ENCODE measurements at regions not wholly inside any gene's neighbourhood (a gene's known extent, or its start where the extent isn't known, plus 50 kb on each side); places are given as distances from the start of the nearest gene placed in this dataset.

DNA sequence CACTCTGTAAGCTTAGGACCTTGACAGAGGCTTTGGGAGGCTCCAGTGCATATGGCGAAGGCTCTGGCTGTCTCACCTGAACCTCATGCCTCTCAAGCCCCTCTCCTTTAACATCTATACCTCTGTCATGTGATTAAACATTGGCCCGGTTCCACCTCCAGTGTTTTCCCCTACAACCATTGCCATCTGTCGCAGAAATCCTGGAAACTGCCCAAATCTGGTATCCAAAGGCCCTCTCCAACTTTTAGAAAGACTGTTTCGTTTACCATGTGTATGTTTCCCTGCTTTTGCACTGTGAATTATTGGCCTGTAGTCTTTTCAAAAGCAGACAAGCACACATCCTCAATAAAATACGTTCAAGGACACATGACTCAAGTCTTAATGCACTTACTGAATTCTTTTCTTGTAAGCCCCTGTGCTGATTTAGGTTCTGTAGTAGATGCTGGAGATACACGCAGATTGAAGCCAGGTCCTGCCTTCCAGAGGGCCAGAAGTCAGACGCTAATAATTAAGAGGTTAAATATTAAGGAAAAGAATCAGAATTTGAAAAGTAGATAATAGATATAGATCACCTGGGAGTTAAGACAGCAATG, 386.4 kb upstream of the SLC14A2 start:
- no peak for DNase-seq (ENCODE audit: low spot score)

DNA sequence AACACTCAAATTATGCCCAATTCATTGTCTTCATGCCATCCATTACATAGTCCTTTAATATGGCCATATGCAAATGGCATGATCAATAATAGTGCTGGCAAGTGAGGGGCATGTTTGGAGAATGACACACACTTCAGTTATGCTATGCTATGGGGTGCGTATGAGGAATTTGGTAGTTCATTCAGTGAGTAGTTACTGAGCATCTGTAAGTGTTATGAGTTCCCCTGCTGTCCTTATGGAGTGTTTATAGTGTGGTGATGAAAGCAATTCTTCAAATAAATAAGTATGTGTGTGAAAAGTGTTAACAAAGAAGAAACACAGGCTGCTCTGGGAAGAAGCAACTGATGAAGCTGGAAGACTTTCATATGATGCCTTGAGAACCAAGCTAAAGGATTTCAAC, 383.7 kb upstream of the SLC14A2 start:
- DNase-seq (ENCODE audit: low spot score): no peak

DNA sequence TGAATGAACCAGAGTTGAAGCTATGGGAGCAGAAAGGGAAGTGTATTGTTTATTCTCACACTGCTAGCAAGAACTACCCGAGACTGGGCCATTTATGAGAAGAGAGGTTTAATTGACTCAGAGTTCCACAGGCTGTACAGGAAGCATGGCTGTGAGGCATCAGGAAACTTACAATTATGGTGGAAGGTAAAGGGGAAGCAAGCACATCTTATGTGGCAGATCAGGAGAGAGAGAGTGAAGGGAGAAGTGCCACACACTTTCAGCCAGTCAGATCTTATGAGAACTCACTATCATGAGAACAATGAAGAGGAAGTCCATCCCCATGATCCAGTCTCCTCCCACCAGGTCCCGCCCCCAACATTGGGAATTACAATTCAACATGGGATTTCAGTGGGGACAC, 383.2 kb upstream of the SLC14A2 start:
- DNase-seq (ENCODE audit: low spot score): no peak

DNA sequence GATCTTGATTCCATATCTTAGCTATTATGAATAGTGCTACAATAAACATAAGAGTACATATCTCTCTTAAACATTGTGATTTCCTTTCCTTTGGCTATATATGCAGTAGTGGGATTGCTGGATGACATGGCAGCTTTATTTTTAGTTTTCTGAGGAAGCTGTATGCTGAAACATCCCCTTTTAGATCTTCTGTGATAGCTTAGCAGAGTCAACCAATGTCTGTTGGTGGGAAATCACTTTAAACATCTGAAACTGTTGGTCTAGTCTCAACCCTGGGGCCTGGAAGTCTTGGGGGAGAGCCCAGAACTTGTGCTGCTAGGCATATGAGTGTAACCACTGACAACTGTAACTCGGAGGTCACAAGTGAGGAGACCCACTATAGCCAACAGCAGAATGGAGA, 378.6 kb upstream of the SLC14A2 start:
- DNase-seq (ENCODE audit: low spot score): no peak

DNA sequence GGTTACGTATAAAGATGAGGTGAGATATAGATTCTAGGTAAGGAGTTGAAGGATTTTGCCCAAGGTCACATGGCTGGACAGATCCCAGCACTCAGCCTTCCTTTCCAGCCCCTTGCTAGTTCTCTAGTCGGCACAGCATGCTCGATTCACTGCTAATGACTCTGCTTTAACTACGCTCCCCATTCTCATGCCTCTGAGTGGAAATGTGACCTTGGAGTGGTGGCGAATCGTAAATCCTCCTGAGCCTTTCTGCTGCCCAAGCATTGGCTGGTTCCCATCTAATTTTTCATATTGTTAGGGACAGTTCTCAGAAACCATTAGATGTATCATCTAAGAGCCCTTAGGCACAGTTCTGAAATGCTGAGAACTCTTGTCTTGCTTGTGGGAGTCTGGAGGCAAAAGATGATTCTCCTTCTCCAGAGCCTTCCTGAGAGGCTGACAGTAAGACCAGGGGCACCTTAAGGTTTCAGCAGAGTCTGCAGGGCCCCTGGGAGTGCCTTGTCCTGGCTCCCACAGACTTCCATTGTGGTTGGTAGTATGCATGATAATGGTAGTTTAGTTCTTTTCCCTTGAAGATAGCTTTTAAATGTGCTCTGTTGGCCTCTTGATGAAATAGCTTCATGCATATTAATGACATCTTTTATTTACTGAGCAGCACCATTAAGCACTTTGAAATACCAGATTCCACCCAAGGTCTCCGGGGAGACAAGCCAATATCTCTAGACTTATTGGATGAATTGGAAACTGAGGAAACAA, 377.8 kb upstream of the SLC14A2 start:
- no peak for DNase-seq (ENCODE audit: low spot score)

DNA sequence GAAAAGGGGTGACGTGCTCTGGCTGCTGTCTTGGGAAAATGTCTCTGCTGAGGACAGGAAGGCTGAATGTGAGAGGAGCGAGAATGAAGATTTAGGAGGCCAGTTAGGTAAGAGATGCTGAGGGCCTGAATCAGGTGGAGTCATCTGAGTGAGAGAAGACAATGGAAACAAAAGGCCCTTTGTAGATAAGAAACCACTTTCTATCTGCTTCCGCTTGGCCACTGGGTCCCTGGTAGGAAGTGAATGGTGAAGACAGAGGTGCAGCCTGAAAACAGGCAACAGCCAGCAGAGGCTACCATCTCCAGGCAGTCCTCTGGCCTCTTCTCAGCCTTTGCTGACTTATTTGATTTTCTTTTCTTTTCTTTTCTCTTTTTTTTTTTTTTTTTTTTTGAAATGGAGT, 374.0 kb upstream of the SLC14A2 start:
- no peak for DNase-seq (ENCODE audit: low spot score)

DNA sequence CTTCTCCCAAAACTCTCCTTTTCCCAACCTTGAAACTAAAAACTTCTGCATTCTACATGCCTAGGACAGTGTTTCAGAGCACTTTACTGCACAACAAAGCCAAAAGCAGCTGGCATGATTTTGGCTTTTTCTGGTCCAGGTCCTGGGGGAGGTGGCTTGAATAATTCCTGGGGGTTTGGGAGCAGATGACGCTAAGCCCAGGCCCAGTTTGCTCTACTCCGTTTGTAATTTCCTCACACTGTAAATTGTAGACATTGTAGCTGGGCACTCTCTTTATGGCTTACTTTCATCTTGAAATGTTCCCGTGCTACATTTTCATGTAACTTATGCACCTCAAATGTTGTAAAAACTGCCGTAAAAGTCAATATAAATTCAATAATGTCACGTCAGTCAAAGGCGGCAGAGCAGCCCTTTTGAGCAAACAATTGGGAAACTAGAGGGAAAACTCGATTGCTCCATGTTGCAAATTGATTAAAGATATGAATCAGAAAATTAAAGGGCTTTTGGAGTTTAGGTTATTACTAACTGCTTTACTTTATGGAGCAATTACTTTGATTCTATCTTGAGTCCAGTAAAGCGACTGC, 373.2 kb upstream of the SLC14A2 start:
- DNase-seq (ENCODE audit: low spot score): no peak

DNA sequence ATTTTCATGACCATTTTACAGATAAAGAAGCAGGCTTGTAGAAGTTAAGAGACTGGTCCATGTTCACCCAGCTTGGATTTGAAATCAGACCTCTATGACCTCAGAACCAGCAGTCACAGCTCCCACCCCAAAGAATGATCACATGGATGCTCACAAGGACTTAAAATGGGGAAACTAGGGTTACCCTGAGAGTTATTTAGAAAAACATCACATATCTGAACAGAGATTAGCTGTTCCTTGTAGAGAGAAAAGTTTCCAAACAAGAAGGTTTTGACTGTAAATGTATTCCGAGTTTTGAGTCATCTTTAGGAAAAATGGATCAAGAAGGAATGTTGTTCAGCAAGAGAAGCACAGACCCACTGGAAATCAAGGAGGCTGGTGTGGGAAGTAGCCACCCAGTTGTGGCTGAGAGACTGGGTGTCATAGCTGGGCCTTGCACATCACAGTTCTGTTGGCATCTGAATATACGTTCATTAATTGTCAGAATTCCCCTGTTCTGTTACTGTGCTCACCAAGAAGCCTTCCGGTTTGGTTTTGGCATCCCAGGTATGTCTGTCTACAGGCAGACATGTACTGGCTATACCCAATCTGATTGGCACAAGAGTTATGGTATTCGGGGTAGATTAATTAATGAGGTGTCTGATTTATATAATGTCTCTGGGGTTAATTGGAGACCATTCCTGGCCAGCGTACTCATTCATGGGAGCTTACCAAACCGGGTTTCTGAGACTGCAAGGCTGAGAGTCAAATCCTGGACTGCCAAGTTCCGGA, 371.8 kb upstream of the SLC14A2 start:
- no peak for DNase-seq (ENCODE audit: low spot score)

DNA sequence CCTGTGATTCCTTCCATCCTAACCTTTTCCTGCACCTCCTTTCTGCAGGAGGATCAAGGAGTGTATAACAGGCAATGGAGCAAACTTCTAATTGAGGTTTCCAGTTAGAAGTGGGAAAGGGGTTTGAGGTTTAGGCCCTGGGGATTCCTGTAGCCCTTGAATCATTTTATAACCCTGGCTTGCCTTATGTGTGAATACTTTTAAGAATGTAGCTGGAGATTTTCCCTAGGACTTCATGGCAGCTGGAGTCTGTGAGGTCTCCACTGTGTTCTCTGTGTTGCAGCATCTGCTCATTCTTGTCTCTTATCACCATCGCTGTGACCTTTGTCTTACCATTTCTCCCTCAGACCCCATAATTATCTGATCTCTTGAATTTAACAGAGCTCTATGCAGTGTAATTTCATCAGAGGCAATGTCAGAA, 370.2 kb upstream of the SLC14A2 start:
- DNase-seq (ENCODE audit: low spot score): no peak

DNA sequence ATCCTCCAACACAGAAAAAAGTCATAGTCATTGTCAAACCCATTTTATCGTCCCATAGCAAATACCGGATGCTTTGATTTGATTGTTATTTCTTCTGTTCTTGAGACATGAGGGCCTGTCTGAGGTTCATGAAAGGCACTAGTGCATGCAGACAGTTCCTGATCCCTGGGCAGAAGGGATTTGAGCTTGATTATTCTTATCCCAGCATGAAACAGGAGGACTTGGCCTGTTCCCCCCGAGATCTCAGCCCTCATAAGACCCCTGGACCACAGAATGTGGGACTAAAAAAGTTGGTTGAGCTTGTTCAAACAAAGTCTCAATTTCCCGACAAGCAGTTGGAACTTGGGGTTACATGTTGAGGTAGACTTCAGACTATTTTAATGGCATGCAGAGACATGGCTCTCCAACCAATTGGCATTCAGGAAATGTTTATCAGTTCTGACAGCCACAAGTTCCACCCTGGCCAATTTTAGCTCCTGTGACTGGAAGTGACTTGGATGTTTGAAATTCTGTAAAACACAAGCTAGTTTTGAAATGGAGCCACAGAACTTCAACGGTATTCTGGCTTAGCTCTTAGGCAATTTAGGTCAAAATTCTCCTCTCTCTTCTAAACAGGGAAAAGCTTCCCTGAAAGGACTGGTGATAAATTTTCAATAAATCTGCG, 366.9 kb upstream of the SLC14A2 start:
- no peak for DNase-seq (ENCODE audit: low spot score)

DNA sequence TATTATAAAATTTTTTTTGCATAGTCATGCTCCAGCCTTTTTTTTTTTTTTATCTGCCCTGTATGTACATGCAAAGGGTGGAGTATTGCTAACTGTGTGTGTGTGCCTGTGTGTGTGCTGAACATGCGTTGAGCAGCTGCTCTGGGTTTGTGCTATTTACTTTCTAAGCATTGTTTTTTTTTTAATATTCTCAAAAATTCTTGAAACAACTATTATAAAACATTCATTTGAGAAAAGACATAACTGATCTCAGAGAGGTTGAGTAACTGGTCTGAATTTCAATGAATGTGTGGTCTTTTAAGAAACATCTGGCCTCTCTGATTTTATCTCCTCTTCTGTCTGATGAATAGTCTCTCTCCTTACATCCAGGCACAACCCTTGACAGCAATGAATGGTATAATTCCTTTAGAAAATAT, 366.0 kb upstream of the SLC14A2 start:
- no peak for DNase-seq (ENCODE audit: low spot score)

DNA sequence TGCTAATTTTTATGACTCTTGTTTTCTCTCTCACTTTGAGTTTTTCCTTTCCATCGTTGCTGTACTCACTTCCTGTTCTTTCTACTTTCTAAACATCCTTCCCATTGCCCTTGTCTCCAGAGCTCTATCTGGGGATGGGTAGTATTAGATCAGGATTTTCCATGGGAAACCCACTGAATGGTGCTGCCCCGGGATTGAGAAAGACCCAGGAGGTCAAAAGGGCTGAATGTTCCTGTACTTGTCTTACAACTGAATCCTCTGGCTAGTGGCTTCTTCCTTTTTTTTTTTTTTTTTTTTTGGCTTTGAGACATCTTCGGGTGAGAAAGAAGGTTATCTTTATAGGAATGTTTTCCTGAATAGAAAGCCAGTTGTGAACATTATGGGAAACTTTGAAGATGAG, 364.8 kb upstream of the SLC14A2 start:
- no peak for DNase-seq (ENCODE audit: low spot score)

DNA sequence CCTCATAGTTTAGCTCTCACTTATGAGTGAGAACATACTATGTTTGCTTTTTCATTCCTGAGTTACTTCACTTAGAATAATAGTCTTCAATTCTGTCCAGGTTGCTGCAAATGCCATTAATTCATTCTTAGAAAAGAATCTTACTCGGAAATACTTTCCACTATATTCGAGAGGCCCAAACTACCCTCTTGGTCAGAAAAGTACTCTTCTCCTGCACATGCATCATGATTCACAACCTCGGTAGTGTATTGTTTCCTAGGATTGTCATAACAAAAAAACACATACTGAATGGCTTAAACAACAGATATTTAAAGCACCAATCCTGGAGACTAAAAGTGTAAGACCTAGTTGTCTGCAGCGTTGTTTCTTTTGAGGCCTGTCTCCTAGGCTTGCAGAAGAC, 364.0 kb upstream of the SLC14A2 start:
- no peak for DNase-seq (ENCODE audit: low spot score)

DNA sequence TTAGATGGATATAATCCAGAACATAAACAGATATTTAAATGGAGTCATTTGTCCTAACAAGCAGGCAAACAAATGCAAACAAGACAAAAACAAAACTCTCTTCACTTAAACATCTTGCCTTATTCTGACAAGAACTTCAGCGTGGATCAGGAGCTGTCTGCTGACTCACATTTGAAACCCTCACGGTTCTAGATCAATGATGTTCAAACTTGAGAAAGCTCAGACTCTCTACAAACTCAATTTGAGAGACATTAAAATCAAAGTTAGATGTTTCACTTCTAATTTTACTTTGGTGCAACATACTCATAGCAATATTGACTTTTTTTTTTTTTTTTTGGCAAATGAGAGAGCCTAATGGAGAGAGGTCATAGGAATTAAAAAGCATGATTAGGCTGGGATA, 362.8 kb upstream of the SLC14A2 start:
- DNase-seq (ENCODE audit: low spot score): no peak

DNA sequence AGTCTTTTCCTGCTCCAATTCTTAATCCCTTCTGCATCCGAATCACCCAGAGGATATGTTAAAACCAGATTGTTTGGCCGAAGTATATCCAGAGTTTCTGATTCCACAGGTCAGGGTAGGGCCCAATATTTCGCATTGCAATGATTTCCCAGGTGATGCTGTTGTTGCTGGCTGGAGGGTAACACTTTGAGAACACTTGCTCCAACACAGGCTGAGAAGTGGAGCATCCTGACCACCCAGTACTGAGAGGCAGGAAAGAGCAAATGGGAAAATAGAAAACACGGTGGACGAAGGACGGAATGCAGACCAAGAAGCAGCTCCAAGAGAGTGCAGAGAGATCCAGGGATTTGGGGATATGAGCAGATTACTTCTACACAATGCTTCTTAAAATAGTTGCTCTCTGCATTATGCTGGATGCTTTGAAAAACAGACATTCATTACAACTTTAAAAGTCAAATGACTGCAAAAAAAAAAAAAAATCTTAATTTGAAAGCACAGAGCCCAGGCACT, 362.2 kb upstream of the SLC14A2 start:
- no peak for DNase-seq (ENCODE audit: low spot score)

DNA sequence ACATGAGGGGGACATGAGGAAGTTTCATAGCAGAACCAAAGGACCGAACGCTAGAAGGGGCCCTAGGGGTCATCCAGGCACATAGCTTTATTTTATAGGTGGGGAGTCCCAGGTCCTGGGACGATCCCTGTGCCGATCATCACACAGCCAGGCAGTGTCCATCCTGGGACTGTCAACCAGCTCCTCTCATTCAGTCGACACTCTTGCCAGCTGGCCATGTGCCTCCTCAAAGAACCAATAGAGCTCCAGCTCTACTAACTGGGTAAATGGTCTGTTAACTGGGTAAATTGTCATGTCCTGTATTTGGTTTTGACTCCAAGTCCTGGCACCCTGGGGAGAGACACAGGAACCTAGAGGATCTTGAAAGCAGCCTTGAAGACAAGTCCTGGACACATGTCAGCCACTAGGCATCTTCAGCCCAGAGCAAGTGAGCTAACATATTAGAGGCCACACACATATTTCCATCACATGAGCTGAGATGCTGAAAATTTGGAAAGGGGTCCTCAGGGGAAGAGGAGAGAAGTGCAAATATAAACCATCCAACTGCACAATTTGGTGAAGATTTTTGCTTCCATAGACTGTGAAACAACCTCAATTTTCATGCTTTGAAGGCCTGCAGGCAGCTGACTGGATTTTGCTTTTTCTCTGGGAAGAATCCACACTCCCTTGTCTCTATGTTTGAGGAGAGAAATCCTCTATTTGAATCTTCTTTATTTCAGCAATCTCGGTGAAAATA, 361.1 kb upstream of the SLC14A2 start:
- no peak for DNase-seq (ENCODE audit: low spot score)

DNA sequence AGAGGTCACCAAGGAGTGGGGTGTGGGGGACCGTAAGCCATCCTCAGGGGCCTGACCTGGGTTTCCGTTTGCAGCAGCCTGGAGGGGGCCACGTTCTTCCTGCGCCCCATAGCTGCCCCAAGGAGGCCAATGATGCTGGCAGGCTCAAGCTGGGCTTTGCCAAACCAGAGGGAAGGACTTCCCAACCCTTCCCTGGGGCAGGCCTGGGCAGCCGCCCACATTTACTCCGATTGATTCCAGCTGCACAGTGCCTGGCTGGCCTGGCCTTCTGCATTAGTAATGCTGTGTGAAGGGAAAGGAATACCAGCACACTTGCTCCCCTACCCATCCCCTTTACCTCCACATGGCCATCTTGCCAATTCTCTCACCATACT, 360.6 kb upstream of the SLC14A2 start:
- DNase-seq (ENCODE audit: low spot score): no peak

DNA sequence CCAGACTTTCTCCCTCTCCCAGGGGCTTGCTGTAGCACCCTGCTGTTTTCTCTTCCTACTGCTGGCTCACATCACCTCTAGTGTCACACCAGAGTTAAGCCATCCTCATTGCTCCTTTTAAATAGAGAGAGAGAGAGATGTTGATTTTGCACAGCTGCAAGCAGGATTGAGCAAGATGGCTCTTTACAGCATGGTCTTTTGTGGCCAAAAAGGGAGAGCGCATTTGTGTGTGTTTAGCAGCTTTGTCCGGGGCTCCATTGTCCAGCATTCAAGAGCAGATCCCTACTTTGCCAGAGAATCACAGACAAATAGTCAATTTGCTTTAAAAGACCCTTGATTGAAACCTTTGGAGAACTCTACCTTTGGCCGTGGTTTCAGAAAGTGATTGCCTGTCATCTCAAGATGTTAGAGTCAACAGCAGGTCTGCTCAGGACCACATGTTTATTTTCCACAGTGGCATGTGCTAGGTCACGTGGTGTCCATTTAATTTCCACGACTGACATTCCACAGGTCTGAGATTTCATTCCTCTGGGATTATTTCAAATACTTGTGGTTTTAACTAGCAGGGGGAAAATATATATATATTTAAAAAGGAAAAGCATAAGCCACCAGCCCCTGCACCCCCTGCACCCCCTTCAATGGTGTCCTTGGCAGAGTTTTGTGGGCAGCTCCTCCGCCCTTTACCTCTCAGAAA, 359.9 kb upstream of the SLC14A2 start:
- peak; percentile 25 for DNase-seq (ENCODE audit: low spot score)

DNA sequence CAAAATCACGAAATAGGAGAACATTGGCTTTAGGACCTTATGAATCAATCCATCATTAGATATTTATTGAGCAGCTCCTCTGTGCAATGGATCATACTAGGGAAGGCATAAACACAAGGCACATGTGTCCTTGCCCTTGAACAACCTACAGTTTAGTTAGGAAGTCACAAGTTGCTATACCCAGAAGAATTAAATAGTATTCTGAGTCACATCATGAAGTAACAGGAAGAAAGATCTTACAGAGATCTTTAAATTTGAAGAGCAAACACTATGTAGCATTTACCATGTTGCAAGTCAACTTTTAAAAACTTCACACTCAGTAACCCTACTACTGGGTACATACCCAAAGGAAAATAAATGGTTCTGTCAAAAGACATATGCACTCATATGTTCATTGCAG, 355.2 kb upstream of the SLC14A2 start:
- no peak for DNase-seq (ENCODE audit: low spot score)

DNA sequence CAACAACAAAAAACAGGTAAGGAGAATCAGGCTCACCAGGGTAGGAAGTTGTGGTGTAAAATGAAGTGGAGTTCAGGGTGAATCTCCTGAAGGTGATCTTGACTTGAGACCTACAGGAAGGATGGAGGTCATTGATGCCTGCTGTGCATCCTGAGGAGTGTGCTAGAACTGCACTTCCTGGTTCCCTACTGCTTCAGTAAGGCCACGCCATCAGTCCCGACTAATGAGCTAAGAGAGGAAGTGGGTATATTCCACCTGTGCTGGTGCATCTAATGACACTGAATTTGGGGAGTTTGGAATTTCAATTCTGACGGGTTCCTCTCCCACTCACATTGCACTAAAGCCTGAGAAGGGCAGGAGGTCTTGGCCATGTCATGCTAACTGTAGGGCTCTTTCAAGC, 349.3 kb upstream of the SLC14A2 start:
- DNase-seq (ENCODE audit: low spot score): no peak

DNA sequence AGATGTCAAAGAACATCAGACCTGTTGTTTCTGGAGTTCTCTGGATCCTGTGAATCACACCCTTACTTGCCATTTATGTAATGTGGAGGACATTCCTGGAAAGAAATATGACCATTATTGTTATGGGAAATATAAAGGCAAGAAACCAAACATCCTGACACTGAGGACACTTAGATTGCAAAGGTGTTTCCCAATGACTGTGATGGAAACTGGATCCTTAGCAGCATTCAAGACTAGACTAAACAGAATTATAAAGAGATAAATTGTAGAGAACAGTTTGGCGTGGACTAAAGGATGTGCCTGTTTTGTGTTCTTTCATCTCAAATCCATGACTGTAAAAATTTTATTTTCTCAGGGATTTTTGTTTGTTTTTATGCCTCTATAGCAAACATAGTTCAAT, 347.7 kb upstream of the SLC14A2 start:
- DNase-seq (ENCODE audit: low spot score): no peak

All from COLO829 (cell line).